BLaER1 (cell line): ENCODE measurements at regions not wholly inside any gene's neighbourhood (a gene's known extent, or its start where the extent isn't known, plus 50 kb on each side); places are given as distances from the start of the nearest gene placed in this dataset.
A peak's percentile ranks its signal among the peaks of the same experiment; 100 is the strongest.

Experiments used
- H3K27ac ChIP-seq: shearing (Covaris generic); formaldehyde crosslinking; 2 replicates; pipeline ENCODE4 v1.8.1; 2022
- H3K27me3 ChIP-seq: shearing (Covaris generic); formaldehyde crosslinking; 2 replicates; pipeline ENCODE4 v1.8.1; 2022
- H3K36me3 ChIP-seq: shearing (Covaris generic); formaldehyde crosslinking; 2 replicates; pipeline ENCODE4 v1.8.1; 2022
- H3K4me1 ChIP-seq: shearing (Covaris generic); formaldehyde crosslinking; 2 replicates; pipeline ENCODE4 v1.8.1; 2022
- H3K4me2 ChIP-seq: shearing (Covaris generic); formaldehyde crosslinking; 2 replicates; pipeline ENCODE4 v1.8.1; 2022
- H3K4me3 ChIP-seq: shearing (Covaris generic); formaldehyde crosslinking; 2 replicates; pipeline ENCODE4 v1.8.1; 2022
- H3K9ac ChIP-seq: shearing (Covaris generic); formaldehyde crosslinking; 2 replicates; pipeline ENCODE4 v1.8.1; 2022
- H3K9me3 ChIP-seq: shearing (Covaris generic); formaldehyde crosslinking; 2 replicates; pipeline ENCODE4 v1.8.1; 2022
- H4K20me1 ChIP-seq: shearing (Covaris generic); formaldehyde crosslinking; 2 replicates; pipeline ENCODE4 v1.8.1; 2022
- Cebpa-rat ChIP-seq: shearing (Covaris generic); IDR thresholded peaks from 2 replicates; pipeline ENCODE4 v1.8.1; 2022

DNA sequence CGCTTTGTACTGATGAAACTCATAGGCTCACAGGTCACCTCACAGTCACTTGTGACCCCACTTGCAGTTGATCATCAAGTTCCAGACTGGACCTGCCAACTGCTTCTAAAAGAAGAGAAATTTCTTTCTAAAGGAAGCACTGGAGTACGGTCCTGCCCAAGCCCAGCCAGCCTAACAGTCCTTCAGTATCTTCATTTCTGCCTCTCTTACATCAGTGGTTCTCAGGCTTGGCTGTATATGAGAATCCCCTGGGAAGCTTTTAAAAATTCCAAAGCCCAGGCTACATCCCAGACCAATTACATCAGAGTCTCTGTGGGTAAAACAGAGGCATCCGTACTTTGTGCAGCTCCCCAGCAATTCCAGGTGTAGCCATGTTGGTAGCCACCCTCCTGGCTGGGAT is 282.1 kb downstream of the NFIB start:
- H3K27me3 ChIP-seq, result no peaks in the 10 kb centered on the region
- H3K36me3 ChIP-seq, result no peaks in the 10 kb centered on the region
- H3K27ac ChIP-seq, result no peak overlapping the region
- no peaks in the 10 kb centered on the region for H3K4me1 ChIP-seq
- no peak overlapping the region for H3K4me3 ChIP-seq
- no peak for TF ChIP-seq Cebpa-rat
- H3K9ac ChIP-seq, result no peak overlapping the region
- H3K4me2 ChIP-seq, result no peak overlapping the region
- no peaks in the 10 kb centered on the region for H3K9me3 ChIP-seq
- no peaks in the 10 kb centered on the region for H4K20me1 ChIP-seq

DNA sequence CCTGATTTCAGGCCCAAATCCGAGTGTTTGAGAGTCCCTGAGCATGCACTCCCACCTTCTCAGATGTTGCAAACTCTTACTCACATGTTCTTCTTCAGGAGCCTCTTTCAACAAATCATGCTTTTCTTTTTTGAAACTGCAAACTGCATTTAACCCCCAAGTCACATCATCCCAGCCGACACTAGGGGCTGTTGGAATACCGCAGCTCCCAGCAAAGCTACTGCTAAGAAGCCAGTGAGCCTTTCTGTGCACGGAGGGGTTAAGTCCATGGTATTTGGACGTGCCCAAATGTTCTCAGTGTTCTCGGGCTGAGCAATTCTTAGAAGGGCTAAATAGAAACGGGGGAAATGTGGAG is 282.9 kb downstream of the NFIB start:
- no peaks in the 10 kb centered on the region for H3K9me3 ChIP-seq
- no peaks in the 10 kb centered on the region for H3K27me3 ChIP-seq
- H3K27ac ChIP-seq, result no peak overlapping the region
- H4K20me1 ChIP-seq, result no peaks in the 10 kb centered on the region
- no peak overlapping the region for H3K9ac ChIP-seq
- H3K4me2 ChIP-seq, result no peak overlapping the region
- TF ChIP-seq Cebpa-rat, result no peak
- no peaks in the 10 kb centered on the region for H3K36me3 ChIP-seq
- H3K4me3 ChIP-seq, result no peak overlapping the region
- H3K4me1 ChIP-seq, result no peaks in the 10 kb centered on the region

GRCh38 chr9:14030375-14031059 is 283.4 kb downstream of the NFIB start:
- Histone ChIP-seq H3K9ac (no peak overlapping the region), H3K9me3 (no peaks in the 10 kb centered on the region), H3K27ac (no peak overlapping the region)

DNA sequence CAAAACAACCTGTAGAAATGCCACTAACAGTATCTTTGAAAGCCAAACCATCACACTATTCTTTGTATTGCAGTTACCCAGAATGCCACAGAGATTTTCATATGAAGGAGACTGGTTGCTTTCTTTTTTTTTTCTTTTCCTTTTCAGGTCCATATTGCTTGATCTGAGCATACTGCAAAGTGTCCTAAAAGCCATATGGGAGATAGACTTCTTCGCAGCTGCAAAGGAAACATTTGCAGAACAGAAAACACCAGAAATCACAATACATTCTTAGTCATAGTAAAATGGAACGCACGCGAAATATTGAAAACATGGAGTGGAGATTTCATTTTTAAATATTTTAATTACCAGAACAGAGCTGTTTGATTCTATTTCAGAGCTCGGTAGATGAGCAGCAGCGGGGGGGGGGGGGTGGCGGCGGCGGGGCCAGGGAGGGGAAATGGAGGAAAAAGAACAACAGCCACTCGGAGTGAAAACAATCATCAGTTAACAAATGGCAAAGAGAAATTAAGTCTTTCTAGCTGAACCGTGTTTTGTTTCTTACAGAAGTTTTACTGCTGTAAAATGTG is 284.1 kb downstream of the NFIB start:
- no peak overlapping the region for H3K9ac ChIP-seq
- TF ChIP-seq Cebpa-rat, result no peak
- no peaks in the 10 kb centered on the region for H4K20me1 ChIP-seq
- H3K4me3 ChIP-seq, result no peak overlapping the region
- no peaks in the 10 kb centered on the region for H3K36me3 ChIP-seq
- no peak overlapping the region for H3K27ac ChIP-seq
- H3K27me3 ChIP-seq, result no peaks in the 10 kb centered on the region
- no peaks in the 10 kb centered on the region for H3K4me1 ChIP-seq
- no peak overlapping the region for H3K4me2 ChIP-seq
- no peaks in the 10 kb centered on the region for H3K9me3 ChIP-seq

More at GRCh38 chr9:14030375-14031059, 283.4 kb downstream of the NFIB start:
- H3K36me3 ChIP-seq, result no peaks in the 10 kb centered on the region
- no peak overlapping the region for H3K4me3 ChIP-seq
- TF ChIP-seq Cebpa-rat, result no peak
- H3K4me1 ChIP-seq, result no peaks in the 10 kb centered on the region
- no peak overlapping the region for H3K4me2 ChIP-seq
- H4K20me1 ChIP-seq, result no peaks in the 10 kb centered on the region
- H3K27me3 ChIP-seq, result no peaks in the 10 kb centered on the region

- Histone ChIP-seq H3K27me3 (no peaks in the 10 kb centered on the region), H3K4me2 (no peak overlapping the region), H3K9me3 (no peaks in the 10 kb centered on the region), H4K20me1 (no peaks in the 10 kb centered on the region), H3K9ac (no peak overlapping the region), H3K4me1 (peaks cover 4% of the 10 kb centered on the region), H3K4me3 (no peak overlapping the region), H3K36me3 (no peaks in the 10 kb centered on the region), H3K27ac (no peak overlapping the region)
- TF ChIP-seq Cebpa-rat, result no peak
Observed at GRCh38 chr9:14027116-14027800, 286.7 kb downstream of the NFIB start.

GRCh38 chr9:14025741-14026140 is 288.2 kb downstream of the NFIB start:
- H3K9ac ChIP-seq, result no peak overlapping the region
- H3K36me3 ChIP-seq, result no peaks in the 10 kb centered on the region
- H4K20me1 ChIP-seq, result no peaks in the 10 kb centered on the region
- no peak overlapping the region for H3K4me2 ChIP-seq
- no peak overlapping the region for H3K4me3 ChIP-seq
- TF ChIP-seq Cebpa-rat, result no peak
- H3K27ac ChIP-seq, result no peak overlapping the region
- no peaks in the 10 kb centered on the region for H3K9me3 ChIP-seq
- no peaks in the 10 kb centered on the region for H3K27me3 ChIP-seq
- H3K4me1 ChIP-seq, result peaks cover 12% of the 10 kb centered on the region

- no peaks in the 10 kb centered on the region for H3K9me3 ChIP-seq
- peaks cover 12% of the 10 kb centered on the region for H3K4me1 ChIP-seq
- H3K9ac ChIP-seq, result no peak overlapping the region
- no peaks in the 10 kb centered on the region for H3K27me3 ChIP-seq
- TF ChIP-seq Cebpa-rat, result no peak
- H3K36me3 ChIP-seq, result no peaks in the 10 kb centered on the region
- no peak overlapping the region for H3K4me2 ChIP-seq
- no peak overlapping the region for H3K4me3 ChIP-seq
- no peak overlapping the region for H3K27ac ChIP-seq
- no peaks in the 10 kb centered on the region for H4K20me1 ChIP-seq
Observed at GRCh38 chr9:14023285-14023684, 290.7 kb downstream of the NFIB start.

GRCh38 chr9:14021871-14022525 is 291.9 kb downstream of the NFIB start:
- peaks cover 12% of the 10 kb centered on the region for H3K4me1 ChIP-seq
- H3K27ac ChIP-seq, result no peak overlapping the region
- H3K9me3 ChIP-seq, result no peaks in the 10 kb centered on the region
- H3K4me3 ChIP-seq, result no peak overlapping the region
- no peaks in the 10 kb centered on the region for H3K36me3 ChIP-seq
- H3K4me2 ChIP-seq, result peak overlapping the region; percentile 28
- no peak for TF ChIP-seq Cebpa-rat
- no peaks in the 10 kb centered on the region for H4K20me1 ChIP-seq
- no peak overlapping the region for H3K9ac ChIP-seq
- no peaks in the 10 kb centered on the region for H3K27me3 ChIP-seq

DNA sequence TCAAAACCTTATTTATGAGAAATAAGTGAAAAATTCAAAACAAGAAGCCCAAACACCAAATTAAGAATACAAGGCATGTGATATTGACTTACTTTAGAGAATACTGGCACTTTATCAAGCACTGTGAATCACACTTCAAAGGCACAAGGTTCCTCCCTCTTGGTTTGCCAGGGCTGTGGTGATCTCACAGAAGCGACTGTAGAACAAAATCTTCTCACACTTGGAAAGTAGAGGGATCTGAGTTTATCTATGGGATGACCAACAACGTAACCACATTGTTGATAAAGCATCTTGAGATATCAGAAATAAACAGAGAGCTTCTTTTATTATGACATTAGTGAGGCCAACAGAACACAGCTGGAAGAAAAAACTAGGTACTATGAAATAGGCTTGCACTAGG is 295.9 kb downstream of the NFIB start:
- Histone ChIP-seq H3K27me3 (no peaks in the 10 kb centered on the region), H4K20me1 (no peaks in the 10 kb centered on the region), H3K4me2 (no peak overlapping the region), H3K36me3 (no peaks in the 10 kb centered on the region), H3K4me1 (peaks cover 12% of the 10 kb centered on the region), H3K4me3 (no peak overlapping the region), H3K9ac (no peak overlapping the region), H3K27ac (no peak overlapping the region), H3K9me3 (no peaks in the 10 kb centered on the region)
- no peak for TF ChIP-seq Cebpa-rat

DNA sequence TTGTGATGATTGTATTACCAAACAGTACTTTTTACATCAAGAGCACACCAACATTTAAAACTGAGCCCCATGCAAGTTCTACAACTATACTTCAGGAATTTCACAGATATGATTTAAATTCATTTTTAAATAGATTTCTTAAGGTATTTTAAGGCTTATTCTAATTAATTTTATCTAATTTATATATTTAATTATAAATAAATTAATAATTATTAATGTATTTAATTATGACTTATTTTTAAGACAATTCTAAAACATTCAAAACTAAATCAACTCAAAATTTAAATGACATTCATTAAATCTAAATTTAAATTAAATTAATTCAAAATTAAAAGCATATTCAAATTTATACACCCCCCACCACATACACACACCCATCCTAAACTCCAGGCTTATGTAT is 299.2 kb downstream of the NFIB start:
- Histone ChIP-seq H3K27ac (no peak overlapping the region), H3K9ac (no peak overlapping the region), H3K4me2 (no peak overlapping the region), H4K20me1 (no peaks in the 10 kb centered on the region), H3K36me3 (no peaks in the 10 kb centered on the region), H3K4me3 (no peak overlapping the region), H3K4me1 (no peaks in the 10 kb centered on the region), H3K27me3 (no peaks in the 10 kb centered on the region), H3K9me3 (no peaks in the 10 kb centered on the region)
- TF ChIP-seq Cebpa-rat, result no peak
